A549 (cell line): ENCODE measurements at regions not wholly inside any gene's neighbourhood (a gene's known extent, or its start where the extent isn't known, plus 50 kb on each side); places are given as distances from the start of the nearest gene placed in this dataset.

Experiments
- CBX8 ChIP-seq: fragments of 200-600 bp; sonication (generic); IDR thresholded peaks from 2 replicates; pipeline ENCODE4 v1.6.1; 2016
- CTCF ChIP-seq: fragments of >200 bp; sonication (Bioruptor Twin); formaldehyde crosslinking; IDR thresholded peaks from 3 replicates; pipeline ENCODE4 v1.5.1; 2016
- JUN ChIP-seq, 2 experiments: fragments of >200 bp; sonication (Bioruptor Twin); formaldehyde crosslinking; IDR thresholded peaks; 2 replicates in 1 of 2; 3 replicates in 1 of 2; pipeline ENCODE4 v1.6.1; 2016 to 2017
- KDM1A ChIP-seq: fragments of 200-600 bp; sonication (generic); IDR thresholded peaks from 2 replicates; pipeline ENCODE4 v1.6.1; 2016; ENCODE audit warnings: low read depth, mild to moderate bottlenecking
- NFE2L2 ChIP-seq: fragments of 150-350 bp; conservative IDR thresholded peaks from 2 replicates; pipeline ENCODE4 v1.6.1; 2014; ENCODE audit warnings: low read length
- PHF8 ChIP-seq: fragments of 200-600 bp; sonication (generic); IDR thresholded peaks from 2 replicates; pipeline ENCODE4 v1.6.1; 2016; ENCODE audit warnings: low read depth, mild to moderate bottlenecking, antibody characterized with exemption, moderate library complexity, borderline replicate concordance
- RAD21 ChIP-seq, 2 experiments: fragments of >200 bp in 1 of 2; sonication (Bioruptor Twin) in 1 of 2; formaldehyde crosslinking in 1 of 2; IDR thresholded peaks in 1 of 2; conservative IDR thresholded peaks in 1 of 2; 2 replicates in 1 of 2; 3 replicates in 1 of 2; pipeline ENCODE4 v1.6.1; 2012 to 2018; ENCODE audit warnings: inconsistent platforms in 1 of 2
- RARB ChIP-seq: fragments of 250-450 bp; sonication (Bioruptor Pico); IDR thresholded peaks from 2 replicates; pipeline ENCODE4 v1.8.0; 2021; ENCODE audit warnings: mild to moderate bottlenecking, moderate library complexity
- REST ChIP-seq: fragments of 200-600 bp; sonication (generic); IDR thresholded peaks from 2 replicates; pipeline ENCODE4 v1.6.1; 2016; ENCODE audit warnings: antibody characterized with exemption, mild to moderate bottlenecking, moderate library complexity
- RNF2 ChIP-seq: fragments of 200-600 bp; sonication (generic); IDR thresholded peaks from 2 replicates; pipeline ENCODE4 v1.6.1; 2016; ENCODE audit warnings: low read depth, mild to moderate bottlenecking, antibody characterized with exemption, moderate library complexity, borderline replicate concordance
- SREBF2 ChIP-seq: fragments of 450-650 bp; IDR thresholded peaks from 2 replicates; pipeline ENCODE4 v1.6.1; 2014; ENCODE audit warnings: mild to moderate bottlenecking, moderate library complexity
- USF2 ChIP-seq: fragments of 450-650 bp; IDR thresholded peaks from 2 replicates; pipeline ENCODE4 v1.6.1; 2014; ENCODE audit warnings: antibody characterized with exemption

- no peak for TF ChIP-seq REST
- TF ChIP-seq NFE2L2, result no peak
- no peak for TF ChIP-seq KDM1A
- no peak for TF ChIP-seq RAD21 (conservative IDR thresholded peaks at IDR 0.05 in 1 of 2, IDR thresholded peaks at IDR 0.05 in 1 of 2)
- no peak for TF ChIP-seq JUN (IDR thresholded peaks at IDR 0.05)
- TF ChIP-seq CTCF, result no peak
- TF ChIP-seq PHF8, result no peak
- TF ChIP-seq CBX8, result no peak
- TF ChIP-seq RARB, result no peak
- TF ChIP-seq RNF2, result no peak
- no peak for TF ChIP-seq USF2
- no peak for TF ChIP-seq SREBF2
These were observed 449.2 kb upstream of the TNP1 start for GRCh38 chr2:217309056-217309455.
